Left ventricle myocardium inferior (tissue), 1 donor: ENCODE measurements at regions not wholly inside any gene's neighbourhood (a gene's known extent, or its start where the extent isn't known, plus 50 kb on each side); places are given as distances from the start of the nearest gene placed in this dataset.
"Not testable (repeated sequence)": the region's sequence is repeated elsewhere in the genome, so short reads cannot be mapped to it uniquely, and the experiment has no call there.

ENCODE experiments used
- DNase-seq: peaks from one replicate; pipeline ENCODE4 v3.0.0-alpha.2; 2020
- H3K27ac ChIP-seq: fragments of 200-600 bp; replicated peaks from 2 replicates; pipeline ENCODE4 v1.8.0; 2021
- H3K27me3 ChIP-seq: fragments of 200-600 bp; 2 replicates; pipeline ENCODE4 v1.8.0; 2021; ENCODE audit warnings: low read depth
- H3K36me3 ChIP-seq: fragments of 200-600 bp; 2 replicates; pipeline ENCODE4 v1.8.0; 2021
- H3K4me1 ChIP-seq: fragments of 200-600 bp; 2 replicates; pipeline ENCODE4 v1.8.0; 2021
- H3K4me3 ChIP-seq: fragments of 200-600 bp; 2 replicates; pipeline ENCODE4 v1.8.0; 2021; ENCODE audit warnings: mild to moderate bottlenecking, moderate library complexity
- H3K9me3 ChIP-seq: fragments of 200-600 bp; replicated peaks from 2 replicates; pipeline ENCODE4 v1.8.0; 2021
- CTCF ChIP-seq: fragments of 200-600 bp; IDR thresholded peaks from 2 replicates; pipeline ENCODE4 v1.8.0; 2021; ENCODE audit warnings: antibody characterized with exemption, mild to moderate bottlenecking, borderline replicate concordance
- intact Hi-C: fragments of 100-400 bp; cut with micrococcal nuclease; formaldehyde crosslinking; loops from one replicate; pipeline ENCODE4 v1.11.0; 2022
- donor health status: DM: no; HTN: yes; CAD: no; lungs with severe emphysema.

GRCh38 chr14:28626780-28627179, 139.8 kb upstream of the FOXG1 start:
- Histone ChIP-seq H3K9me3 (peaks cover 19% of the 10 kb centered on the region), H3K27me3 (no peaks in the 10 kb centered on the region), H3K4me3 (no peak overlapping the region), H3K36me3 (no peaks in the 10 kb centered on the region), H3K27ac (no peak overlapping the region), H3K4me1 (no peaks in the 10 kb centered on the region)
- no peak for DNase-seq
- intact Hi-C loops: no loop called here
- no peak for TF ChIP-seq CTCF

- TF ChIP-seq CTCF: no peak
- H3K27me3 ChIP-seq: no peaks in the 10 kb centered on the region
- DNase-seq: no peak
- peaks cover 31% of the 10 kb centered on the region for H3K9me3 ChIP-seq
- H3K27ac ChIP-seq: no peak overlapping the region
- H3K36me3 ChIP-seq: no peaks in the 10 kb centered on the region
- intact Hi-C loops: no loop called here
- H3K4me3 ChIP-seq: no peak overlapping the region
- H3K4me1 ChIP-seq: no peaks in the 10 kb centered on the region
Measured at GRCh38 chr14:28629328-28630004, 137.1 kb upstream of the FOXG1 start.

GRCh38 chr14:28630100-28630499, 136.5 kb upstream of the FOXG1 start:
- no peak for TF ChIP-seq CTCF
- Histone ChIP-seq H3K27me3 (no peaks in the 10 kb centered on the region), H3K4me1 (no peaks in the 10 kb centered on the region), H3K36me3 (no peaks in the 10 kb centered on the region), H3K9me3 (peaks cover 31% of the 10 kb centered on the region), H3K4me3 (no peak overlapping the region), H3K27ac (no peak overlapping the region)
- intact Hi-C loops: no loop called here
- no peak for DNase-seq

GRCh38 chr14:28635387-28635786, 131.2 kb upstream of the FOXG1 start:
- intact Hi-C loops: no loop called here
- TF ChIP-seq CTCF: peak; percentile 56

GRCh38 chr14:28635816-28636215, 130.8 kb upstream of the FOXG1 start:
- H3K27me3 ChIP-seq, H3K4me1 ChIP-seq, H3K27ac ChIP-seq, intact Hi-C loops, DNase-seq, H3K4me3 ChIP-seq, H3K36me3 ChIP-seq: not testable (repeated sequence)
- peaks cover 30% of the 10 kb centered on the region for H3K9me3 ChIP-seq

More at GRCh38 chr14:28635387-28635786, 131.2 kb upstream of the FOXG1 start:
- no peak overlapping the region for H3K27ac ChIP-seq
- peaks cover 28% of the 10 kb centered on the region for H3K9me3 ChIP-seq
- H3K4me3 ChIP-seq: no peak overlapping the region
- H3K27me3 ChIP-seq: no peaks in the 10 kb centered on the region
- DNase-seq: no peak
- no peaks in the 10 kb centered on the region for H3K4me1 ChIP-seq
- H3K36me3 ChIP-seq: no peaks in the 10 kb centered on the region

GRCh38 chr14:28641189-28641588, 125.4 kb upstream of the FOXG1 start:
- H3K4me3 ChIP-seq, H3K27me3 ChIP-seq, H3K36me3 ChIP-seq, DNase-seq, intact Hi-C loops, H3K27ac ChIP-seq, H3K4me1 ChIP-seq: not testable (repeated sequence)
- peaks cover 12% of the 10 kb centered on the region for H3K9me3 ChIP-seq
